Stimulated activated CD4-positive, alpha-beta T cell treated with anti-CD3 and anti-CD28 coated beads, Interleukin-12 subunit alpha, Interleukin-12 subunit beta, amount 100 ng/mL, for 48 hours (primary cell): ENCODE measurements at regions not wholly inside any gene's neighbourhood (a gene's known extent, or its start where the extent isn't known, plus 50 kb on each side); places are given as distances from the start of the nearest gene placed in this dataset.
A peak's percentile ranks its signal among the peaks of the same experiment; 100 is the strongest.

Source experiments
- DNase-seq, 3 donors: peaks; one replicate each; pipeline ENCODE4 v3.0.0-alpha.2; 2020; ENCODE audit warnings: low read depth in 2 of 3, low spot score in 1 of 3

- DNase-seq, result no peak
These were observed 175.8 kb upstream of the PIEZO2 start for GRCh38 chr18:11324956-11325882.

- no peak for DNase-seq
These were observed 175.1 kb upstream of the PIEZO2 start for GRCh38 chr18:11324510-11324909.

GRCh38 chr18:11323359-11323819 lies 174.0 kb upstream of the PIEZO2 start:
- DNase-seq, result no peak

- DNase-seq, result no peak
These were observed 173.3 kb upstream of the PIEZO2 start for GRCh38 chr18:11322716-11323115.

GRCh38 chr18:11322006-11322405 lies 172.6 kb upstream of the PIEZO2 start:
- no peak for DNase-seq

- no peak for DNase-seq
These were observed 171.6 kb upstream of the PIEZO2 start for GRCh38 chr18:11320986-11321385.

GRCh38 chr18:11316546-11316945 lies 167.2 kb upstream of the PIEZO2 start:
- no peak for DNase-seq

- DNase-seq, result peak in 1 of 3 donors; percentile 20
These were observed 161.2 kb upstream of the PIEZO2 start for GRCh38 chr18:11310476-11311086.

GRCh38 chr18:11309172-11309571 lies 159.8 kb upstream of the PIEZO2 start:
- DNase-seq, result no peak

GRCh38 chr18:11308499-11308898 lies 159.1 kb upstream of the PIEZO2 start:
- no peak for DNase-seq

- no peak for DNase-seq
These were observed 158.3 kb upstream of the PIEZO2 start for GRCh38 chr18:11307716-11308115.

- no peak for DNase-seq
These were observed 156.1 kb upstream of the PIEZO2 start for GRCh38 chr18:11305507-11305906.

GRCh38 chr18:11304928-11305327 lies 155.6 kb upstream of the PIEZO2 start:
- DNase-seq, result no peak

- no peak for DNase-seq
These were observed 147.6 kb upstream of the PIEZO2 start for GRCh38 chr18:11296946-11297345.

GRCh38 chr18:11293794-11294193 lies 144.4 kb upstream of the PIEZO2 start:
- no peak for DNase-seq

GRCh38 chr18:11290786-11291185 lies 141.4 kb upstream of the PIEZO2 start:
- no peak for DNase-seq

- DNase-seq, result no peak
These were observed 139.9 kb upstream of the PIEZO2 start for GRCh38 chr18:11289248-11289647.

GRCh38 chr18:11288401-11288800 lies 139.0 kb upstream of the PIEZO2 start:
- no peak for DNase-seq

GRCh38 chr18:11286431-11286830 lies 137.1 kb upstream of the PIEZO2 start:
- DNase-seq, result no peak

GRCh38 chr18:11284811-11285210 lies 135.4 kb upstream of the PIEZO2 start:
- DNase-seq, result no peak

GRCh38 chr18:11284349-11284748 lies 135.0 kb upstream of the PIEZO2 start:
- DNase-seq, result no peak

GRCh38 chr18:11283479-11284161 lies 134.3 kb upstream of the PIEZO2 start:
- DNase-seq, result no peak
